HUES64 (cell line): ENCODE measurements at regions not wholly inside any gene's neighbourhood (a gene's known extent, or its start where the extent isn't known, plus 50 kb on each side); places are given as distances from the start of the nearest gene placed in this dataset.
"Not testable (repeated sequence)": the region's sequence is repeated elsewhere in the genome, so short reads cannot be mapped to it uniquely, and the experiment has no call there.

Source experiments
- H3K27ac ChIP-seq: 2 replicates; pipeline ENCODE4 v1.7.0; 2013; ENCODE audit warnings: low read depth, low read length, inconsistent platforms
- H3K27me3 ChIP-seq: 2 replicates; pipeline ENCODE4 v1.6.1; 2013; ENCODE audit warnings: mild to moderate bottlenecking, low read length; ENCODE audit not compliant: insufficient read depth
- H3K36me3 ChIP-seq: 2 replicates; pipeline ENCODE4 v1.6.1; 2013; ENCODE audit warnings: mild to moderate bottlenecking, low read length; ENCODE audit not compliant: insufficient read depth
- H3K4me1 ChIP-seq: 2 replicates; pipeline ENCODE4 v1.6.1; 2013; ENCODE audit warnings: mild to moderate bottlenecking, low read length, moderate library complexity; ENCODE audit not compliant: insufficient read depth
- H3K4me3 ChIP-seq: 2 replicates; pipeline ENCODE4 v1.5.1; 2013; ENCODE audit warnings: mild to moderate bottlenecking, low read length, moderate library complexity
- H3K9ac ChIP-seq: 2 replicates; pipeline ENCODE4 v1.6.1; 2013; ENCODE audit warnings: mild to moderate bottlenecking, low read depth, low read length
- H3K9me3 ChIP-seq: 2 replicates; pipeline ENCODE4 v1.6.1; 2013; ENCODE audit warnings: low read depth, low read length; ENCODE audit not compliant: insufficient read depth
- WGBS: fragments of 150-250, 120-280 bp; methylation state at CpG from one replicate; pipeline ENCODE4 v1.1.7; 2013; ENCODE audit warnings: missing lambda C conversion rate; 5-methylcytosine and 5-hydroxymethylcytosine counted together

DNA sequence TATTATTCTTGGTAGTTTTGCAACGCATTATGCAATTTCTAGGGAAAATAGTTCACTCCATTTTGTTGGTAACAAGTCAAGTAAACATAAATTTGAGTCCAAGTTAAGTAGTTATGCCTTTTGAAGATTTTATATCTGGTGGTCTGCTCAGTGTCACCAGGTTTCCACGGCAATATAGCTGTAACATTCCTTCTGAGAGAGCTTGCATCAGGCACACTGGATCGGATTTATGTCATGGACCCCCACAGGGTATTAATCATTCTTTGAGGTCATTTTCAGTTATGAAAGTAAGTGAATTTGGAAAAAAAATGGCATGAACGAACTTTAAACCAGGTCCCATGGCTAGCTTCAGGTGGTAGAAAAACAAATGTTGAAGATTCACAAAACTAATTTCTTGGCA lies 136.3 kb downstream of the POLR1F start:
- no peak overlapping the region for H3K9ac ChIP-seq
- no peaks in the 10 kb centered on the region for H3K9me3 ChIP-seq
- no peak overlapping the region for H3K27ac ChIP-seq
- no peak overlapping the region for H3K4me3 ChIP-seq
- H3K36me3 ChIP-seq: no peaks in the 10 kb centered on the region
- H3K27me3 ChIP-seq: no peaks in the 10 kb centered on the region
- H3K4me1 ChIP-seq: 0 out of 2 replicates have a peak, but pooled peaks cover 4% of the 10 kb centered on the region
- 90% methylated on average over 4 of the region's 4 CpGs for WGBS

GRCh38 chr7:19567011-19567410 lies 141.8 kb downstream of the POLR1F start:
- WGBS: over 99% methylated on average over 4 of the region's 4 CpGs

GRCh38 chr7:19565602-19566001 lies 143.2 kb downstream of the POLR1F start:
- H3K27me3 ChIP-seq: no peaks in the 10 kb centered on the region
- H3K4me3 ChIP-seq: no peak overlapping the region
- no peak overlapping the region for H3K27ac ChIP-seq
- no peaks in the 10 kb centered on the region for H3K36me3 ChIP-seq
- peaks cover 3% of the 10 kb centered on the region; the same call in 1 of the 2 replicates for H3K4me1 ChIP-seq
- no peak overlapping the region for H3K9ac ChIP-seq
- H3K9me3 ChIP-seq: no peaks in the 10 kb centered on the region

More at GRCh38 chr7:19567011-19567410, 141.8 kb downstream of the POLR1F start:
- no peak overlapping the region for H3K27ac ChIP-seq
- no peaks in the 10 kb centered on the region for H3K9me3 ChIP-seq
- no peak overlapping the region for H3K9ac ChIP-seq
- no peaks in the 10 kb centered on the region for H3K36me3 ChIP-seq
- H3K4me3 ChIP-seq: no peak overlapping the region
- no peaks in the 10 kb centered on the region for H3K27me3 ChIP-seq
- no peaks in the 10 kb centered on the region for H3K4me1 ChIP-seq

GRCh38 chr7:19561121-19561805 lies 147.6 kb downstream of the POLR1F start:
- H3K36me3 ChIP-seq: no peaks in the 10 kb centered on the region
- whole genome bisulfite sequencing: 84% methylated on average over 3 of the region's 3 CpGs
- no peak overlapping the region for H3K4me3 ChIP-seq
- no peak overlapping the region for H3K27ac ChIP-seq
- peaks cover 3% of the 10 kb centered on the region; the same call in 1 of the 2 replicates for H3K4me1 ChIP-seq
- H3K9me3 ChIP-seq: no peaks in the 10 kb centered on the region
- no peak overlapping the region for H3K9ac ChIP-seq
- no peaks in the 10 kb centered on the region for H3K27me3 ChIP-seq

- no peaks in the 10 kb centered on the region for H3K36me3 ChIP-seq
- H3K4me3 ChIP-seq: no peak overlapping the region
- no peak overlapping the region for H3K9ac ChIP-seq
- no peaks in the 10 kb centered on the region for H3K9me3 ChIP-seq
- peaks cover 3% of the 10 kb centered on the region; the same call in 1 of the 2 replicates for H3K4me1 ChIP-seq
- 95% methylated on average over 3 of the region's 8 CpGs for WGBS
- H3K27ac ChIP-seq: no peak overlapping the region
- no peaks in the 10 kb centered on the region for H3K27me3 ChIP-seq
Observed at GRCh38 chr7:19560111-19560883, 148.5 kb downstream of the POLR1F start.

GRCh38 chr7:19558527-19558926 lies 150.3 kb downstream of the POLR1F start:
- H3K9me3 ChIP-seq: no peaks in the 10 kb centered on the region
- H3K27ac ChIP-seq: no peak overlapping the region
- no peaks in the 10 kb centered on the region for H3K27me3 ChIP-seq
- no peaks in the 10 kb centered on the region for H3K36me3 ChIP-seq
- H3K4me3 ChIP-seq: no peak overlapping the region
- no peak overlapping the region for H3K9ac ChIP-seq
- peaks cover 3% of the 10 kb centered on the region; the same call in 1 of the 2 replicates for H3K4me1 ChIP-seq
- WGBS: 100% methylated on average over 1 of the region's 1 CpG

- no peak overlapping the region for H3K27ac ChIP-seq
- H3K9me3 ChIP-seq: no peaks in the 10 kb centered on the region
- H3K36me3 ChIP-seq: no peaks in the 10 kb centered on the region
- 96% methylated on average over 3 of the region's 3 CpGs for WGBS
- H3K4me1 ChIP-seq: peaks cover 3% of the 10 kb centered on the region; the same call in 1 of the 2 replicates
- no peak overlapping the region for H3K9ac ChIP-seq
- H3K27me3 ChIP-seq: no peaks in the 10 kb centered on the region
- H3K4me3 ChIP-seq: no peak overlapping the region
Observed at GRCh38 chr7:19557726-19558465, 150.9 kb downstream of the POLR1F start.

GRCh38 chr7:19554581-19554980 lies 154.3 kb downstream of the POLR1F start:
- no peak overlapping the region for H3K9ac ChIP-seq
- no peaks in the 10 kb centered on the region for H3K4me1 ChIP-seq
- H3K4me3 ChIP-seq: no peak overlapping the region
- H3K9me3 ChIP-seq: no peaks in the 10 kb centered on the region
- no peaks in the 10 kb centered on the region for H3K27me3 ChIP-seq
- H3K36me3 ChIP-seq: no peaks in the 10 kb centered on the region
- H3K27ac ChIP-seq: no peak overlapping the region

DNA sequence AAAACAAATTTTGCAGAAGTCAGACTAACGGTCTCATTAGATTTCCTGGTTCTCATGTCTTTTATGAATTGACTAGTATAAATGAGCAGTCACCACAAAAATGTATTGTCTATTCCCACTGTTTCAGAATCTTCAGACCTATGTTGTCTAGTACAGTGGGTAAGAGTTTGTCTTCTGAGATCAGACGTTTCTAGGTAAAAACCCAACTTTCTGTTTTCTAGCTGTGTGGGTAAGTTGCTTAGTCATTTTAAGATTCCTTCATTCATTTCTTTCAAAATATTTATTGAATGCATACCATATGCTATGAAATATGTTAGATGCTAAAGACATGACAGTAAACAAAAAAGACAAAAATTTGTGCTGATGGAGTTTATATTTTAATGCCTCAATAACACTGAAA lies 156.3 kb downstream of the POLR1F start:
- Histone ChIP-seq H3K27me3 (no peaks in the 10 kb centered on the region), H3K36me3 (no peaks in the 10 kb centered on the region), H3K27ac (no peak overlapping the region), H3K9me3 (no peaks in the 10 kb centered on the region), H3K4me3 (no peak overlapping the region), H3K9ac (no peak overlapping the region), H3K4me1 (no peaks in the 10 kb centered on the region)
- WGBS: 92% methylated on average over 1 of the region's 2 CpGs

DNA sequence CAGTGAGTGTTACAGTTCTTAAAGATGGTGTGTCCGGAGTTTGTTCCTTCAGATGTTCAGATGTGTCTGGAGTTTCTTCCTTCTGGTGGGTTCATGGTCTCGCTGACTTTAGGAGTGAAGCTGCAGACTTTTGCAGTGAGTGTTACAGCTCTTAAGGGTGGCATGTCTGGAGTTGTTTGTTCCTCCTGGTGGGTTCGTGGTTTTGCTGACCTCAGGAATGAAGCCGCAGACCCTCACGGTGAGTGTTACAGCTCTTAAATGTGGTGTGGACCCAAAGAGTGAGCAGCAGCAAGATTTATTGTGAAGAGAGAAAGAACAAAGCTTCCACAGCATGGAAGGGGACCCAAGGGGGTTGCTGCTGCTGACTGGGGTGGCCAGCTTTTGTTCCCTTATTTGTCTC lies 159.6 kb downstream of the POLR1F start:
- H3K36me3 ChIP-seq, H3K4me3 ChIP-seq, H3K9ac ChIP-seq, H3K4me1 ChIP-seq, H3K27ac ChIP-seq, H3K9me3 ChIP-seq, H3K27me3 ChIP-seq: not testable (repeated sequence)
- WGBS: 73% methylated on average over 5 of the region's 5 CpGs

- H3K4me1 ChIP-seq: peaks cover 6% of the 10 kb centered on the region
- no peaks in the 10 kb centered on the region for H3K9me3 ChIP-seq
- H3K27ac ChIP-seq: no peak overlapping the region
- no peaks in the 10 kb centered on the region for H3K36me3 ChIP-seq
- no peak overlapping the region for H3K9ac ChIP-seq
- 81% methylated on average over 4 of the region's 4 CpGs for WGBS
- H3K4me3 ChIP-seq: no peak overlapping the region
- H3K27me3 ChIP-seq: no peaks in the 10 kb centered on the region
Observed at GRCh38 chr7:19537942-19538401, 170.9 kb downstream of the POLR1F start.
